NCI-H2081 (cell line): ENCODE measurements at regions not wholly inside any gene's neighbourhood (a gene's known extent, or its start where the extent isn't known, plus 50 kb on each side); places are given as distances from the start of the nearest gene placed in this dataset.
A peak's percentile ranks its signal among the peaks of the same experiment; 100 is the strongest.
"Not testable (repeated sequence)": the region's sequence is repeated elsewhere in the genome, so short reads cannot be mapped to it uniquely, and the experiment has no call there.

Source experiments
- DNase-seq, 2 experiments: peaks; one replicate each; lab custom pipeline; 2025; lab: John Stamatoyannopoulos, UW

- DNase-seq, result no peak
Measured at GRCh38 chr9:106107716-106108115, 413.4 kb downstream of the TMEM38B start.

DNA sequence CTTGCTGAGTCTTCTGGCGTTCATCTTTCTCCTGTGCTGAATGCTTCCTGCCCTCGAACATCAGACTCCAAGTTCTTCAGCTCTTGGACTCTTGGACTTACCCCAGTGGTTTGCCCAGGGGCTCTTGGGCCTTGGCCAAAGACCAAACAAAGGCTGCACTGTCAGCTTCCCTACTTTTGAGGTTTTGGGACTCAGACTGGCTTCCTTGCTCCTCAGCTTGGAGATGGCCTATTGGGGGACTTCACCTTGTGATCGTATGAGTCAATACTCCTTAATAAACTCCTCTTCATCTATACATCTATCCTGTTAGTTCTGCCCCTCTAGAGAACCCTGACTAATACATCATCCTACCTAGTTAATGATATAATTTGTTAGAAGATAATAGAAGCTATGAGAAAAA lies 415.4 kb downstream of the TMEM38B start:
- not testable (repeated sequence) for DNase-seq

DNA sequence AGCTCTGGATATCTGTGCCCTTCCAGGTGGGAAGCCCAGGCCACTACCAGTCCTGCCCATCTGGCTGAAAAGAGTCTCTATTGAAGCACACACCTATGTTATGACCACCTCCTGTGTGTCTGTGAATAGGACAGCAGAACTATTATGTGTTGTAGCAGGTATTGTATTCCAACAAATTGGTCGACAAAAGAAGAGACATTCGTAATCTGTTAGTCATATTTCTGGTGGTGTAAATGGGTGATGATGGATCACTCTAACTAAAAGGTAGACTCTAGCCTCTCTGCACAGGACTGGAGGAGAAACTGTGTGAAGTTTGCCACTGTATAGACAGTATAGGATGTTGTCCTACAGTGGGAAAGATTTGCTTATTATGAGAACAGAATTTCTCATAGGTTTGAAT lies 416.1 kb downstream of the TMEM38B start:
- DNase-seq, result peak in 1 of 2 experiments; percentile 10

GRCh38 chr9:106111039-106111730 lies 416.8 kb downstream of the TMEM38B start:
- DNase-seq, result peak; percentile 6 to 59

DNA sequence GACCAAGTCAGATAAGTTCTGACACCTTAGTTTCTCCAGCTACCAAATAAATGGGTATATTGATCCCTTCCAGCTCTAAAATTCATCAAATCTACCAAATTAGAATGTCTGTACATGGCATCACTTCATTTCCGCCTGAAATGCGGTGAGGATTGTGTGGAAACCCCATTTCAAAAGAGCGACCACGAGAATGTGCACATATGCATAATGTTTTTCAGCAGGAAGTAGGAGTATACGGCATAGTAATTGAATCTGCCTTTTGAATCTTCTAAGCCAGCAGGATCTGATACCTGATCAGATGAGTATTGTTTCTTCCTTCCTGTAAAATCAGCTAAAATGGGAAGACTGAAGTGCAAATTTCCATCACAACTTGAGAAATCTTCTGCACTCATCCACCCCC lies 418.6 kb downstream of the TMEM38B start:
- DNase-seq, result no peak

- DNase-seq, result no peak
Measured at GRCh38 chr9:106119176-106119575, 424.8 kb downstream of the TMEM38B start.

GRCh38 chr9:106120071-106120470 lies 425.7 kb downstream of the TMEM38B start:
- DNase-seq, result no peak

DNA sequence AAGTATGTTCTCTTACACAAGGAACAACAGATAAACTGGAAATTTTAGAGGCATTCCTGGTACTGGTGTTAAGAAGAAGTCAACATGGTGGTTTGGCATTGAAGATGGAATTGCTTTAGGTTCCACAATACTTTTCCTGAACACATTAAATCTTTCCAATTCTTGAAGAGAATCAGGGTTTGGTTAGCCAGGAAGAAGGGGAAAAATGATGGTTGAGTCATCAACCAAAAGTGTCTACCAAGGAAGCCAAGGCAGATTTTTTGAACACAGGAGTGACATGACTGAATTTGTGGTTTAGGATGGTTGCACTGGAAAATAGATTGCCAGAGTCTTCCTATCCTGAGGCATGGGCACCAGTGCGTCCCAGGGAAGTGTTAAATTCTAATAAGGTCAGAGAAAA lies 433.4 kb downstream of the TMEM38B start:
- no peak for DNase-seq

- no peak for DNase-seq
Measured at GRCh38 chr9:106130374-106130773, 436.0 kb downstream of the TMEM38B start.

- no peak for DNase-seq
Measured at GRCh38 chr9:106143781-106144180, 449.4 kb downstream of the TMEM38B start.

DNA sequence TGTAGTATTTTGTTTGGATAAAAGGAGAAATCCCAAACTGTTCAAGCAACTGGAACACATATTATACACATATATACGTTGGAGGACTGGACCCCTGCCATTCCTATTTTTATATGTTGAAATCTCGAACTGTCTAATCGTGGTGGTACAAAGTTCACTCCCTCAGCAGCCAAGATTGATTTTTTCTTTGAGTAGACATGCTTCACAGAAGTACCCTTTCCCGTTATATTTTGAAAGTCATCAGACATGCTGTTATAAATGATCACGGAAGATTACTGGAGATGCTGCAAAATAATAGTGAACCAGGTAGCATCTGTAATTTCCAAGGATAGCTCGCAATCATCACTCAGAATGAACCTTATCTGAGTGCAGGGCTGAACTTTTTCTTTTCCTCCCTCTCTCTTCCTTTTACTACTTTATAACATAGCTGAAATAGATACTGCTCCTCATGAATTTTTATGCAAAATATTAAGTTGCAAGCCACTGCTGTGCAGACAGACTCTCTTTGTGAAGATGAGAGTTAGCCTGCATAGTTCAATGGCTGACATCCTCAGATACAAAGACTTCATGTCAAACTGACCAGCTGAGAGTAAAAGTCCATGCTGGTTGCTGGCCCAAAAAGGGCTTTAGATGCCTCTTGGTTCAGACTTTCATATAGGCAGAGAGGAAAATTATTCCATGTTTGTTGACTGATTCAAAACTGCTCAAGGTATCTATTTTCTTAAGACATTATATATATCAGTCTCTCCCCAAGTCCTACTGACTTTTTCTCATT lies 451.9 kb downstream of the TMEM38B start:
- DNase-seq, result no peak

- no peak for DNase-seq
Measured at GRCh38 chr9:106146886-106147285, 452.5 kb downstream of the TMEM38B start.

DNA sequence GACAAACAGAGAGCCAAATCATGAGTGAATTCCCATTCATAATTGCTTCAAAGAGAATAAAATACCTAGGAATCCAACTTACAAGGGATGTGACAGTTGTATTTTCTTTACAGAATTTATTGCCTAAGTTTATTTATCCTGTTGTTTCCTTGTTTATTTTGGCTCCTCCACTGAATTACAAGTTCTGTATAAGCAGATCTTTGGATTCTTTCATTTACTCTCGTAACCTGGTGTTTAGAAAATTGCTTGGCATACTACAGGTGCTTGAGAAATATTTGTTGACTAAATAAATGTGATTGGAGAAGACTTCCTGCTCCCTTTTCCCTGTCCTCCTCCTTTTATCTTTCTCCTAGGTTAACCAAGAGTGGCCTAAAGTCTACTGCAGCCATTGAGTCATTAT lies 455.6 kb downstream of the TMEM38B start:
- no peak for DNase-seq

DNA sequence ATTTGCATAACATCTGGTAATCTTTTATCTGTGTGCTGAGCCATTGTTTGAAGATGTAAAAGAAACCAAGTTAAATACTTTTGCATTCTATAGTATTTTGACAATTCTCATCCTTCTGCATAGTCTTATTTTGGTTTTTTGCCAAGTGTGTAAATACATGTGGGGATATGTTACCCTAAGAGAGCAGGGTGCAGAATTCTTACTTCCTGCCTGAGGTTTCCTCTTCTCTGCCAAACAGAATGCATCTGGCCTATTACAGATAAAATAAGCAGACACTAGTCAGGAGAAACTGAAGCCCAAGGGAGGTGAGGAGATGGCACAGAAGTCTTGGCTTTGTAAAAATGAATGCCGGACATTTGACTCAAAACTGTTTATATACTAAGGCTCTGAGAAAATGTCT lies 462.1 kb downstream of the TMEM38B start:
- no peak for DNase-seq

- DNase-seq, result no peak
Measured at GRCh38 chr9:106172265-106172664, 477.9 kb downstream of the TMEM38B start.

DNA sequence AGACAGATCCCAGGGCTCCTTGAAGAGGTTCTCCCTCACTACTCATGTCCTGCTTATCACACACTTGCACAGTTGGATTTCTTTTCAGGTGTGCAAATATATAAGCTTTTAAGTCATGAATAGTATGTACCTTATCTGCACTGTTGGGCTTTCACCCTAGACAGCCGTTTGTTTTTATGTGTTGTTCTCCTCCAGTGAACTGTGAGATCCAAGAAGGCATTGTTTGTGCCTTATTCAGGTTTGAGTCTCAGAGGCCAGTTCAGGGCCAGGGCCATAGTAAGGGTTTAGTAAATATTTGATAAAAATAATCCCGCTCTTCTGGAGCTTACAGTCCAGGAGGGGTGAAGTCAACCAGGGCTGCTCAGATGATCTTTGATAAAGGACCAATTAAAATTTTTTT lies 480.0 kb downstream of the TMEM38B start:
- no peak for DNase-seq

DNA sequence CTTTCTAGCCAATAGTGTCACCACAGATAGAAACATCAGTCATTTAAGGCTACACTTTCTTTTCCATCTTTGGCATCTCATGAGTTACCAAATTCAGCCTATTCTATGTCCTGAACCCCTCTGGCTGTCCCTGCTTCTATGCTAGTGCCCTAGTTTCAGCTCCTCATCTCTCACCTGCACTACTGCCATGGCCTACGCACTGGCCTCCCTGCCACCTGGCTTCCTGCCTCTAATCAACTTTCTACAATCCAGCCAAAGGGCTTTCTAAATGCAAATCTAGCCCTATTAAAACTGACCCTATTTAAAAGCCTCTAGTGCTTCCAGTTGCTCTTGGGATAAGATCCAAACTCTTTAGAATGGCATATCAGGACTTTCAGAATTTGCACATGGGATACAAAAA lies 482.9 kb downstream of the TMEM38B start:
- no peak for DNase-seq

GRCh38 chr9:106179191-106179590 lies 484.9 kb downstream of the TMEM38B start:
- no peak for DNase-seq

DNA sequence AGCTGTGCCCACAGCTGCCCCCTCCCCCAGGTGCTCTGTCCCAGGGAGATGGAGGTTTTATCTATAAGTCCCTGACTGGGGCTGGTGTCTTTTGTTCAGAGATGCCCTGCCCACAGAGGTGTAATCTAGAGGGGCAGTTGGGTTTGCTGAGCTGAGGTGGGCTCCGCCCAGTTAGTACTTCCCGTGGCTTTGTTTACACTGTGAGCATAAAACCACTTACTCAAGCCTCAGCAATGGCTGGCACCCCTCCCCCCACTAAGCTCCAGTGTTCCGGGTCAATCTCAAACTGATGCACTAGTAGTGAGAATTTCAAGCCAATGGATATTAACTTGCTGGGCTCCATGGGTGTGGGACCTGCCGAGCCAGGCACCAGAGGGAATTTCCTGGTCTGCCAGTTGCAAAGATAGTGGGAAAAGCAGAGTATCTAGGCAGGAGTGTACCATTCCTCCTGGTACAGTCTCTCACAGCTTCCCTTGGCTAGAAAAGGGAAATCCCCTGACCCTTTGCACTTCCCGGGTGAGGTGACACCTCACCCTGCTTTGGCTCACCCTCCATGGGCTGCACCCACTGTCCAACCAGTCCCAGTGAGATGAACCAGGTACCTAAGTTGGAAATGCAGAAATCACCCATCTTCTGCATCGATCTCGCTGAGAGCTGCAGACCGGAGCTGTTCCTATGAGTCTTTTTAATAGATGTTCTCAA lies 509.6 kb downstream of the TMEM38B start:
- DNase-seq, result not testable (repeated sequence)

GRCh38 chr9:106207298-106207697 lies 513.0 kb downstream of the TMEM38B start:
- DNase-seq, result no peak

GRCh38 chr9:106218427-106218826 lies 524.1 kb downstream of the TMEM38B start:
- DNase-seq, result no peak

DNA sequence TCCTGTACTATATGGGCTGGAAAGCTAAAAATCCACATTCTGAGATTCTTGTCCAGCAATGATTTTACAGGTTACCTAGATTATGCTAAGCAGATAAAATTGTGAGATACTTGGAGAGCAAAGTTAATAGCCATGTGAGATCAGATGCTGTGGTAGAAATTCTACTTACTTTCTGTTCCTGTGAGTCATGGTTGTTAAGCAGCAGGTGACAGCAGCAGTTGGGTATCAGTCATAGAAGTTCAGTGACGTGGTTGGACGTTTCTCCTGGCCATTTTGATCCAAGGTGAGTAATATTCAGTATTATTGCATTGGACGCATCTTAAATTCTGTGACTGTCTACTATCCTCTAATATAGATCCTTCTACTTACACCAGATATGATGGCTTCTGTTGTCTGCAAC lies 524.5 kb downstream of the TMEM38B start:
- no peak for DNase-seq

DNA sequence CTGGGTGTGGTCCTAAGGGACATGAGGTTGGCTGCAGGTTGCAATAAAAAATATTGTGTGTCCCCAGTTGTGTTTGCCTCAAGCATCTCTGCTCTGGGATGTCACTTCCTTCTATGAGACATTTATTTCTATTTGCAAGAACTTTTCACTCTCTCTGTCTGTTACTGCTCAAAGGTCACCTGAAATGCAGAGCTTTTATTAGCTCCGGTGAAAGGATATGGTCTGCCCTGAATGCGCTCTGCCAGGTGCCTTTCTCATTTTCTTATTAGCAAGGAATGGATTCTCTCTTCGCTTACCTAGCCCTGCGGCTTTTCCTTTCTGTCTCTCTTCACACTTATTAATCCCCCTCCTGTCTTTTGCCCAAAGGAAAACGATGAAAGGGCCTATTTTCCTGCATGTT lies 526.1 kb downstream of the TMEM38B start:
- DNase-seq, result no peak
